HG03064 (cell line): ENCODE measurements at regions not wholly inside any gene's neighbourhood (a gene's known extent, or its start where the extent isn't known, plus 50 kb on each side); places are given as distances from the start of the nearest gene placed in this dataset.

Experiments used
- ATAC-seq: cut with Tn5 transposase; IDR thresholded peaks from one replicate; pipeline ENCODE4 v1.9.1; 2021; ENCODE audit warnings: low read depth; ENCODE audit not compliant: unreplicated experiment

GRCh38 chr7:50178166-50178565 is 85.1 kb upstream of the ZPBP start:
- ATAC-seq: no peak

GRCh38 chr7:50174948-50175347 is 81.9 kb upstream of the ZPBP start:
- ATAC-seq: no peak

- ATAC-seq: no peak
Measured at GRCh38 chr7:50166997-50167965, 74.2 kb upstream of the ZPBP start.

- ATAC-seq: no peak
Measured at GRCh38 chr7:50164559-50165170, 71.6 kb upstream of the ZPBP start.

GRCh38 chr7:50160206-50160605 is 67.2 kb upstream of the ZPBP start:
- ATAC-seq: no peak

- no peak for ATAC-seq
Measured at GRCh38 chr7:50159154-50159553, 66.1 kb upstream of the ZPBP start.

GRCh38 chr7:50156706-50157105 is 63.7 kb upstream of the ZPBP start:
- no peak for ATAC-seq

- ATAC-seq: no peak
Measured at GRCh38 chr7:50156163-50156562, 63.1 kb upstream of the ZPBP start.

- ATAC-seq: no peak
Measured at GRCh38 chr7:50155755-50156154, 62.7 kb upstream of the ZPBP start.

- no peak for ATAC-seq
Measured at GRCh38 chr7:50153995-50154394, 60.9 kb upstream of the ZPBP start.

- no peak for ATAC-seq
Measured at GRCh38 chr7:50153148-50153547, 60.1 kb upstream of the ZPBP start.

- no peak for ATAC-seq
Measured at GRCh38 chr7:50152486-50152885, 59.4 kb upstream of the ZPBP start.

- ATAC-seq: no peak
Measured at GRCh38 chr7:50151661-50152060, 58.6 kb upstream of the ZPBP start.

- ATAC-seq: no peak
Measured at GRCh38 chr7:50151001-50151400, 58.0 kb upstream of the ZPBP start.

GRCh38 chr7:50149369-50149768 is 56.3 kb upstream of the ZPBP start:
- no peak for ATAC-seq

GRCh38 chr7:50147951-50148808 is 55.1 kb upstream of the ZPBP start:
- no peak for ATAC-seq

GRCh38 chr7:50146692-50147091 is 53.6 kb upstream of the ZPBP start:
- no peak for ATAC-seq

GRCh38 chr7:50145801-50146338 is 52.8 kb upstream of the ZPBP start:
- no peak for ATAC-seq

GRCh38 chr7:50145226-50145625 is 52.2 kb upstream of the ZPBP start:
- ATAC-seq: no peak
